Hematopoietic multipotent progenitor cell treated with erythropoietin and hydrocortisone succinate and interleukin-3 and kit ligand, for 6 days (in vitro differentiated cells): ENCODE measurements at regions not wholly inside any gene's neighbourhood (a gene's known extent, or its start where the extent isn't known, plus 50 kb on each side); places are given as distances from the start of the nearest gene placed in this dataset.
"Not testable (repeated sequence)": the region's sequence is repeated elsewhere in the genome, so short reads cannot be mapped to it uniquely, and the experiment has no call there.

Experiments used
- DNase-seq: peaks from one replicate; pipeline ENCODE4 v3.0.0-alpha.2; 2015

- DNase-seq = no peak
Measured at GRCh38 chr1:198809247-198809646, 170.4 kb downstream of the PTPRC start.

- no peak for DNase-seq
Measured at GRCh38 chr1:198811449-198811848, 172.6 kb downstream of the PTPRC start.

GRCh38 chr1:198823626-198824025, 184.8 kb downstream of the PTPRC start:
- DNase-seq = no peak

GRCh38 chr1:198825254-198825653, 186.4 kb downstream of the PTPRC start:
- no peak for DNase-seq

- DNase-seq = no peak
Measured at GRCh38 chr1:198829356-198829755, 190.5 kb downstream of the PTPRC start.

- no peak for DNase-seq
Measured at GRCh38 chr1:198829944-198830343, 191.1 kb downstream of the PTPRC start.

DNA sequence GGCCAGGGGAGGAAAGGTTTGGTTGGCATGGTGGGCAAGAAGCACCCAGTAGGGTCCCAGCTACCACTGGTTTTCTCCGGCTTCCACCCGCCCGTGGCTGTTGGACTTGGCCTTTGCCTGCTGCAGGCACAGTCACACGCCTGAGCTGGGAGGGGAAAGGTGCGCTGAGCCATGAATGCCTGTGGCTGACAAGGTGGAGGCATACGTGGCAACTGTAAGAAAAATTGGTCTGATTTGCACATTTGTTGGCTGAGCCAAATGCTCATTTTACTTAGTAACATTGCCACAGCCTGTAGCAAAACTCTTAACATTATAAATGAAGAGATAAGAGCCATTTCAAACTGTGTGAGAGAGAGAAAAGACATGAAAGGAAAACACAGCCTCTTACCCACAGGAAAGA, 191.6 kb downstream of the PTPRC start:
- no peak for DNase-seq

GRCh38 chr1:198833706-198834503, 195.1 kb downstream of the PTPRC start:
- DNase-seq = no peak

DNA sequence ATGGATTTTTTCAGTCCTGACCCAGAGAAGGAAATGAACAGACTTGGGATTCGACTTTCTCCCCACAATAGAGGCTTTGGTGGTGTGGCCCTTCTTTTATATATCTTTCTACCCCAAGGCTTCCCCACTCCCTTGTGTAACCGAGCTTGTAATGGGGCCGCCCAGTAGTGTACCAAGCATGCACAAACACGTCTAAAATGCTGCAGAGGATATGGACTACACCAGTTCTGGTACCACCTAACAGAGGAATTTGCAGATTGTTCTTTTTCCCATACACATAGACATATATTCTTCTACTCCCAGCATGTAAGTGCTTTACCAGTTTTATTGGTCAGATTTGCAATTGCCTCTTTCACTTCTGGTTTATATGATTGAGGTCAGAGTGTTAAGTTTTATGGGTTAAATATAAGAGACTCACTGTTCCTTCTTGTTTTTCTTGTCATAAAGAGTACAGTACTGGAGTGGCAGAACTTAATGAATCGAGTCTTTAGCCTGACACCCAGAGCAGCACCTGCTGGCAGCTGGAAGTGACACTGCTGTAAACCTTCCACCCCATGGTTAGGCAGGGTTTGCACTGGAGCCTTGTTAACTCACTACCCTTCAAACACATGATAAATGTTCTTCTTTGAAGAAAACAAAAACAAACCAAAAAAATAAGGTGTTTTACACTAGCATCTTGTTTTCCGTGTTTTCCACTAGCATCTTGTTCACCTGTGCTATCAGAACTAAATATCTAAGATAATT, 198.6 kb downstream of the PTPRC start:
- DNase-seq = no peak

- no peak for DNase-seq
Measured at GRCh38 chr1:198838022-198838342, 199.1 kb downstream of the PTPRC start.

DNA sequence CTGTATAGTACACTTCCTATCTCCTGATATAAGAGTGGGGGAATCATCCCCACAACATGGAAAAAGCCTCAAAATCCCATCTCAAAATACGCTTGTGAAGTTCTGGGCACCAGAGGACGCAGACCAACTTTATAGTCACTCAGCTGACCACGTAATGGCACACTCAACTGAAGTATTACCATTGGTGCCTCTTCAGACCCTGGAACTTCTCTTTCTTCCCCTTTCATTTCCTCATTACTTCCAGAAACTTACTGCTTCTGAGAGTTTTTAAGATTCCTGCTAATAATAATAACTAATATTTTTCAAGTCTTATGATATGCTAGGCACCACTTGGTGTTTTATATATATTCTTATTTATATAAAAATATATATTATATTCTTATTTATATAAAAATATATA, 202.6 kb downstream of the PTPRC start:
- no peak for DNase-seq

- no peak for DNase-seq
Measured at GRCh38 chr1:198842686-198843085, 203.8 kb downstream of the PTPRC start.

- no peak for DNase-seq
Measured at GRCh38 chr1:198845271-198845670, 206.4 kb downstream of the PTPRC start.

DNA sequence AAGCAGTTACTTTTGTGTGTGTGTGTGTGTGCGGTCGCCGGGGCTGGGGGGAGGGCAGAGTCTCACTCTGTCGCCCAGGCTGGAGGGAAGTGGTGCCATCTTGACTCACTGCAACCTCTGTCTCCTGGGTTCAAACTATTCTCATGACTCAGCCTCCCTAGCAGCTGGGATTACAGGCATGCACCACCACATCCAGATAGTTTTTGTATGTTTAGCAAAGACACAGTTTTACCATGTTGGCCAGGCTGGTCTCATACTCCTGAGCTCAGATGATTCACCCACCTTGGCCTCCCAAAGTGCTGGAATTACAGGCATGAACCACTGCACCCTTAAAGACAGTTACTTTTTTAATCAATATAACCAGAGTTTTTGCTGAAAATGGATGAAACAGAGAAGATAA, 207.0 kb downstream of the PTPRC start:
- DNase-seq = no peak

GRCh38 chr1:198846556-198846955, 207.7 kb downstream of the PTPRC start:
- DNase-seq = no peak

DNA sequence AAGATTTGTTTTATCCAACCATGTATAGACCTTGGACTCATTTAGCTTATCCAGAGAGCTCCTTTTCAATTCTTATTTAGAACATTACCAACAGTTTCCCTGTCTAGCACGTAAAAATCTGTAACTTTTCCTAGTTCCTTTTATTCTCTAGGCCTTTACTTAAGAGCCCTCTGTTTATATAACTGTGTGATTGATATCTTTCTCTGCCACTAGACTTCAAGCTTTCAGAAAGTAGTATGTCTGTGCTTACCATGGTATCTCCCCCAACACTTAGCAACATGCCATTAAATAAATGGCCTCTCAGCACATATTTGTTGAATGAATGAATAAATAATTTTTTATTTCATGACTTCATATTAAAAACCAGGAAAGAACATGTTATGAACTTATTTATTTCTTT, 209.4 kb downstream of the PTPRC start:
- DNase-seq = no peak

- DNase-seq = no peak
Measured at GRCh38 chr1:198848649-198849048, 209.8 kb downstream of the PTPRC start.

- DNase-seq = no peak
Measured at GRCh38 chr1:198849093-198849492, 210.3 kb downstream of the PTPRC start.

- no peak for DNase-seq
Measured at GRCh38 chr1:198850196-198850595, 211.4 kb downstream of the PTPRC start.

DNA sequence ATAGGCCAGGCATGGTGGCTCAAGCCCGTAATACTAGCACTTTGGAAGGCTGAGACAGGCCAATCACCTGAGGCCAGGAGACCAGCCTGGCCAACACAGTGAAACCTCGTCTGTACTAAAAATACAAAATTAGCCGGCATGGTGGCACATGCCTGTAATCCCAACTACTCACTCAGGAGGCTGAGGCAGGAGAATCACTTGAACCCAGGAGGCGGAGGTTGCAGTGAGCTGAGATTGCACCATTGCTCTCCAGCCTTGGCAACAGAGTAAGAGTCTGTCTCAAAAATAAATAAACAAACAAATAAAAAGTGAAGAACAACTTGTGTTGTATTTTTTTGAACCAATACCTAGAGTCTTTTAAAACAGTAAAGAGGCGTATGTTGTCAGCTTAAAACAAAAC, 212.1 kb downstream of the PTPRC start:
- DNase-seq = not testable (repeated sequence)

DNA sequence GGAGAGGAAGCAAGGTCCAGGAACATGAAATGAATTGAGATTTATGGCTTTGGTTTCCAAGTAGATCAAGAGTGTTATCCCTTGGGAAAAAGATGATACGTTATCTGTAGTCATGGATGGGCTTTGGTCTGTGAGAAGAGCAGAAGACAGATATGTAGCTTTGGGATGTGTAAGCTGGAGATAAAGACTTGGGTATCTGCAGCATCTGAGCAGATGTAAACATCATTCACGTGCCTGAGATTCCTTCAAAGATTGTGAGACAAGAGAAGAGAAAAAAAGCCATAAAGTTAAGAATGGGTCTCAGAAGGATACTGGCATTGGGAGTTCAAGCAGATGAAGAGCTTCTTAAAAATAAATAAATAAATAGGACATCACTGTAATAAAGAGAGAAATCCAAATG, 217.8 kb downstream of the PTPRC start:
- DNase-seq = no peak

DNA sequence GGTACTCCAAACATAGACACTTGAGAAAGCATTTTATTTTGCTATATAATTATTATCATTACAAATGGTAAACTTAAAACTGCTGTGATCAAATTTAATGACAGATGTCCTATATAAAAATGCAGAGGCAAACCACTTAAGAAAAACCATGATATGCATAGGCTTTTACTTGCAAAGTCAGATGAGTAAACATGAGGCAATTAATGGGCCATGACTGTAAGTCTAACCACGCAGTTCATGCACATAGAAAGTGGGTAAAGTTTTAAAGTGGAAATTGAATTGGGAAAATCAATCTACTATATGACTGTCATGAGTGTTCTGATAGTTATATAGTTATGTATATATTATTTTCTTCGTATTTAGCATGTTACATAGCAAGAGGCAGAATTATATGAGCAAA, 219.2 kb downstream of the PTPRC start:
- no peak for DNase-seq

DNA sequence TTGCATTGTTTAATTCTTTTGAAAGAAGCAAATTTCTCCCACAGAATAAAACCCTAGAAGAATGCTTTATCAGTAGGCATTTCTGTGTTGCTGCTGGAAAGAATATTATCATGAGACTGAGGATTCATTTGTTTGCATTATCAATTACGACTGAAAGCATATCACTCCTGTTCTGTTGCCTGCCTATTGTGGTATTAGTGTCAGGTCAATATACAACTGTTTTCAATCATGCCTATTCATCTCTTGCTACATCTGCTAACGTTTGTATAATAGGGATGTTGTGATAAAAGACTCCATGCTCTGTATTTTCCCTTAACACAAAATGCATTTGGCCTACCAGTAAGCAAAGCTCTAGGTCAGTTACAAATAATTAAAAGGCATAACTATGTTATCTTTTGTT, 221.5 kb downstream of the PTPRC start:
- no peak for DNase-seq

DNA sequence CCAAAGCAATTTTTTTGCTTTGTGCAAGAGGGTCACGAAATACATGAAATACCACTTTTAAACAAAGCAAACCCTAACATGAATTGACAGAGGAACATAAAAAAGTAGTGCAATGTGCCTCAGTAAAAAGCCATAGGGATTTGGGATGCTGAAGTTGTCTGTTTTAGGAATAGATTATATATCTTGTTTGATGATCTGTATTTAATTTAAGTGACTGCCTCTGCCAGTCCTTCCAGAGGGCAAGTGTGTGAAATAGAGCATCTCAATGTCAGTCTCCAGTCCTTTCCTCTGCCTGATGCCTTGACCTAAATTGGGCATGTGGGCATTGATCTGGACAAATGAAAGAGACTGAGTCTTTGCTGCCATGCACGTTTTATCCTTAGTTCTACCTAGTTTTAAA, 222.8 kb downstream of the PTPRC start:
- DNase-seq = no peak

DNA sequence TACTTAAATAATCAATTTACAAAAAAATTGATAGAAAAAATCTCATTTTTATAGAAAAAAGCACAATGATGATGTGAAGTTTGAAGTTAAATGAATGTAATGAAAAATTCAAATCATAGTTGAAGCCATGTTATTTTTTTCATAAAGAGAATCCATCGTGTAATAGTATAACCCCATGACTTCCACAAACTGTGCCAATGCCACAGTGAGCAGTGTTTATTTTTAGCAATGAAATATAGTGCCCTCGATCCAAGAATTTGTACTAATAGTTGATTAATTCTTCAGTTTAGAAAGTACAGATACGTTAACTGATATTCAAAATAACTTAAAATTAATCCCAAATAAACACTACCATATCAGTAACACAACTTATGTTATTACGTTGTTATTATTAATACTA, 225.9 kb downstream of the PTPRC start:
- DNase-seq = no peak
